GM12864 (cell line): ENCODE measurements at regions not wholly inside any gene's neighbourhood (a gene's known extent, or its start where the extent isn't known, plus 50 kb on each side); places are given as distances from the start of the nearest gene placed in this dataset.

Experiments used
- DNase-seq: peaks from one replicate; pipeline ENCODE4 v3.0.0-alpha.2; 2011; ENCODE audit warnings: low read depth
- H3K4me3 ChIP-seq: 2 replicates; pipeline ENCODE4 v1.5.1; 2011; ENCODE audit warnings: mild to moderate bottlenecking, low read depth, low read length, control low read depth
- TF ChIP-seq, protein P1 (sequence below): IDR thresholded peaks from 2 replicates; pipeline ENCODE4 v1.5.1; 2011; ENCODE audit warnings: low read depth, mild to moderate bottlenecking, moderate library complexity, low read length, control low read depth, inconsistent platforms; ENCODE audit errors: missing control alignments

GRCh38 chr12:89783359-89784060 lies 74.9 kb upstream of the ATP2B1 start:
- TF ChIP-seq, protein P1, sequence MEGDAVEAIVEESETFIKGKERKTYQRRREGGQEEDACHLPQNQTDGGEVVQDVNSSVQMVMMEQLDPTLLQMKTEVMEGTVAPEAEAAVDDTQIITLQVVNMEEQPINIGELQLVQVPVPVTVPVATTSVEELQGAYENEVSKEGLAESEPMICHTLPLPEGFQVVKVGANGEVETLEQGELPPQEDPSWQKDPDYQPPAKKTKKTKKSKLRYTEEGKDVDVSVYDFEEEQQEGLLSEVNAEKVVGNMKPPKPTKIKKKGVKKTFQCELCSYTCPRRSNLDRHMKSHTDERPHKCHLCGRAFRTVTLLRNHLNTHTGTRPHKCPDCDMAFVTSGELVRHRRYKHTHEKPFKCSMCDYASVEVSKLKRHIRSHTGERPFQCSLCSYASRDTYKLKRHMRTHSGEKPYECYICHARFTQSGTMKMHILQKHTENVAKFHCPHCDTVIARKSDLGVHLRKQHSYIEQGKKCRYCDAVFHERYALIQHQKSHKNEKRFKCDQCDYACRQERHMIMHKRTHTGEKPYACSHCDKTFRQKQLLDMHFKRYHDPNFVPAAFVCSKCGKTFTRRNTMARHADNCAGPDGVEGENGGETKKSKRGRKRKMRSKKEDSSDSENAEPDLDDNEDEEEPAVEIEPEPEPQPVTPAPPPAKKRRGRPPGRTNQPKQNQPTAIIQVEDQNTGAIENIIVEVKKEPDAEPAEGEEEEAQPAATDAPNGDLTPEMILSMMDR: no peak
- H3K4me3 ChIP-seq: no peak overlapping the region
- DNase-seq: no peak

GRCh38 chr12:89782807-89783206 lies 74.2 kb upstream of the ATP2B1 start:
- no peak for DNase-seq
- TF ChIP-seq, protein P1: no peak
- no peak overlapping the region for H3K4me3 ChIP-seq

GRCh38 chr12:89781946-89782550 lies 73.4 kb upstream of the ATP2B1 start:
- TF ChIP-seq, protein P1: no peak
- DNase-seq: no peak
- no peak overlapping the region for H3K4me3 ChIP-seq

DNA sequence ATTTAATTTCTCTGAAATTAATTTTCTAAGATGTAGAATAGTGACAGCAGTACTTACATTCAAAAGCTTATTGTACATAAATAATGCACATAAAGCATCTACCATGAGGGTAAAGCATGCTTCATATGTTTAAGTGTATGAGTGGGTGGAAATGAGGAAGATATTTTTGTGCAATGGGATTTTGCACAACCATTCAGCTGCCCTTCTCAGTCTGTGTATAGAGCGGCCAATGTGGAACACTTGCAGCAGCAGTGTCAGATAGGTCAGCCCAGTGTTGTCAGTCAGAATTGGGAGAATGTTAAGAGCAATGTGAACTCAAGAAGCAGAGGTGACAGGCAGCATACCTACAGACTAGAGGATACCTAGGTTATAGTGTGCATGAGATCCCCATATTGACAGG lies 72.5 kb upstream of the ATP2B1 start:
- TF ChIP-seq, protein P1: no peak
- H3K4me3 ChIP-seq: no peak overlapping the region
- DNase-seq: no peak

DNA sequence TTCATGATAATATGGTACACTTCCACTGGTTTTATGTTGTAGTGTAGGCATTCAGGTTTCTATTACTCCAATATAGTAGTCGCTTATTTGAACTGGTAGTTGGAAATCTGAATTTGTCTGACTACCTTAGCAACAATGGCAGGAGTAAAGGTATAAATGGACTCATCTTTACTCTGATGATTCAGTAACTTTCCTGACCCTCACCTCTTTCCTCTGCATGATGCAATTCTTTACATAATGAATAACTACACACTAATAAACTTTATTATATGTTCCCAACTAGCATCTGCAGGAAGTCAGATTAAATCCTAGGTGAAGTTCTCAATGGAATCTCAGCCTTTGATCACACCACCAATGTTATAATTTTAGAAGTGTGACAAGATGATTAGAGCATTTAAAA lies 70.5 kb upstream of the ATP2B1 start:
- TF ChIP-seq, protein P1: no peak
- no peak overlapping the region for H3K4me3 ChIP-seq
- DNase-seq: no peak

- TF ChIP-seq, protein P1: no peak
- no peak overlapping the region for H3K4me3 ChIP-seq
These were observed 69.2 kb upstream of the ATP2B1 start for GRCh38 chr12:89777733-89778379.

GRCh38 chr12:89775986-89776365 lies 67.3 kb upstream of the ATP2B1 start:
- TF ChIP-seq, protein P1: no peak
- DNase-seq: no peak
- no peak overlapping the region for H3K4me3 ChIP-seq

More at GRCh38 chr12:89777733-89778379, 69.2 kb upstream of the ATP2B1 start:
- DNase-seq: no peak
